ENCODE measurements at regions not wholly inside any gene's neighbourhood (a gene's known extent, or its start where the extent isn't known, plus 50 kb on each side); places are given as distances from the start of the nearest gene placed in this dataset.

GRCh38 chr5:116389601-116390000 is 185.0 kb downstream of the SEMA6A start:
- no peak for DNase-seq (ENCODE audit: low read depth, low spot score)

GRCh38 chr5:116388564-116389258 is 185.9 kb downstream of the SEMA6A start:
- DNase-seq (ENCODE audit: low read depth, low spot score) = peak; percentile 49

DNA sequence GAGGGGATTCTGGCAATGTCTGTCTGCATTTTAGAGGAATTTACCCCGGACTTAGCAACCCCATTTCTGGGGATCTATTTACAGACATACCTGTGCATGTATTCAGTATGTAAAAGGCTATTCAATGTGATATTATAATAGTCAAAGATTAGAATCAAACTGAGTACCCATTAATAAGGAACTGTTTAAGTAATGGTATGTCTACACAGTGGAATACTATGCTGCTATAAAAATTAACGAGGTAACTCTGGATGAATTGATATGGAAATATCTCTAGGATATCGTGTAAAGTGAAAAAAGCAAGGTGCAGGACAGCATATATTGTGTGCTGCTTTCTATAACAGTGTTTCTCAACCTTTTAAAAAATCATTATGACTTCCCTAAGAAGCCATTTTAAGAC is 186.9 kb downstream of the SEMA6A start:
- DNase-seq (ENCODE audit: low read depth, low spot score) = no peak

- DNase-seq (ENCODE audit: low read depth, low spot score) = no peak
Observed at GRCh38 chr5:116386633-116387032, 188.0 kb downstream of the SEMA6A start.

GRCh38 chr5:116382874-116383266 is 191.8 kb downstream of the SEMA6A start:
- DNase-seq (ENCODE audit: low read depth, low spot score) = no peak

GRCh38 chr5:116382032-116382873 is 192.4 kb downstream of the SEMA6A start:
- DNase-seq (ENCODE audit: low read depth, low spot score) = no peak

GRCh38 chr5:116381201-116381600 is 193.4 kb downstream of the SEMA6A start:
- DNase-seq (ENCODE audit: low read depth, low spot score) = no peak

DNA sequence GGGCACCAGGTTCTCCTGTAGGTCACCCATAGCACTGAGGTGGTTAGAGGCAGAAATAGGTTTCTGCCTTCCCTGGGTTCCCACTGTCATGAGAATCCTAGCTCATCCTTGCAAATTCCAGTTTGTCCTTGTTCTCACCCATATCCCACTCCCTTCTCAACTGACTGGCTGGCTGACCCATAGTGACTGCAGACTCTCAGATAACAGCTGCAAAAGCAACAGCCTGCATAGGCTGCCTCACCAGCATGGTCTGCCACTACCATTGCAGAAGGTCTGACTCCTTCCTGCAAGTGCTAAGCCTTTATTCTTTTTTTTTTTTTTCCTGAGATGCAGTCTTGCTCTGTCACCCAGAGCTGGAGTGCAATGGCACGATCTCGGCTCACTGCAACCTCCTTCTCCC is 194.0 kb downstream of the SEMA6A start:
- no peak for DNase-seq (ENCODE audit: low read depth, low spot score)

GRCh38 chr5:116379306-116379705 is 195.3 kb downstream of the SEMA6A start:
- DNase-seq (ENCODE audit: low read depth, low spot score) = no peak

- DNase-seq (ENCODE audit: low read depth, low spot score) = no peak
Observed at GRCh38 chr5:116378777-116379121, 195.9 kb downstream of the SEMA6A start.

DNA sequence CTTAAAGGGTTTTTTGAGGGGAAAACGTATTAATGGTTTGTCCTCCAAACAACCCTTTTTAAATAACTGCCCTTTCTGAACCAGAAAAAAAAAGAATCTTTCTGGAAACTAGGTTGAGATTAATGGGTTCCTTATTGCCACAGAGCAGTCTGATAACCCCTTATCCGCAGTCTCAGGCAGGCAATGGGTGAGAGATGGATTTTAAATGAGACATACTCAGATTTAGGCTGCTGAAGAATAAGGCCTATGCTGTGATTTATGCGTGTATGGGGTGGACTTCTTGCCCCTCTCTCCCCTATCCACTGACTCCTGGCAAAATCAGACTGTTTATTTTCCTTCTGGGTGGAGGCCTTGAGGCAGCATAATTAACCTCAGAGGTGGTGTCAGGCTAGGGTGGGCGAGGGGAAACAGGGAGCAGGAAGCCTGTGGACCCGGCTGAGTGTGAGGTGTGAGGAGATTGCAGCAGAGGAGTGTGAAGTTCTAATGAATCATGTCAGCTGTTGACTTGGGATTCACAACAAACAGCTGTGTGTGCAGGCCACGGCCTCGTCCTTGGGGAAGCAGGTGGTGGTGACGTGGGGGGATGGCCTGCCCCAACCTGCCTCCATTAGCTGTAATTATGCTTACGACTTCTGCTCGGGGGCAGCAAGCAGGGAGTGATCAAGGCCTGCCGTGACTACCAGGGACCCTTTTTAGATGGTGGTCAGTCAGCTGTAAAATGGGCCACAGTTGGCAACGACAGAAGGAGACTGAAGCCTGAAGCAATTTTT is 196.4 kb downstream of the SEMA6A start:
- DNase-seq (ENCODE audit: low read depth, low spot score) = peak; percentile 73

DNA sequence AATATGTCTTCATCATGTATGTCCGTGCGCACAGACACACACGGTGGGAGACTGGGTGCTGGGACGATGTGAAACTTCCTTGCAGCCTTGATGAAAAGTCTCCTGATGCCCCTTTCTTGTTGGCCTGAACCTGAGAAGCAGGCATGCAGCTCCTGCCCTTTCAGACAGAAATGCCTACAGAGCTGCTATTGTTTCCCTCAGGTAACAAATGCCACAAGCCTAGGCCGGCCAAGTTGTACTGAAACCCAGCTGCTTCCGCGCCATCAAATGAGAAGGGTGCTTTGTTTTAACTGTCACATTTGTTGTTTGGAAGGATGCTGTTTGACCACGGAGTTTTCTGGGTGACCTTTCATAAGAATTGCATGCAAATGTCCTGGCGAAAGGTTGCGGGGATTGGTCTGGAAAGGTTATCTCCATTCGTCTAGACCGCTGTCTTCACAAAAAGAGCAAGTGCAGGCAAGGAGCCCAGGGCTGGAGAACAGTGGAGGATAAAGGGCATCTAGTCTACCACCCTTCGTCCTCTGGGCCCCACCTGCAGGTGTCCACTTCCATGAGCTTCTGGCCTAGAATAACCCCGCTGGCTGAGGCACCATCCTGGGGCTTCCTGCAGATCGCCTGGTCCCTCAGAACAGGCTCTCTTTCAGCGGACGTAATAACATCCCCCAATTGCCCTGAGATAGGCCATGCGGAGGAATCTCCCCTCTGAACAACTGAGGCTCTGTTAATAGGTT is 197.2 kb downstream of the SEMA6A start:
- no peak for DNase-seq (ENCODE audit: low read depth, low spot score)

- DNase-seq (ENCODE audit: low read depth, low spot score) = no peak
Observed at GRCh38 chr5:116375926-116376325, 198.7 kb downstream of the SEMA6A start.

DNA sequence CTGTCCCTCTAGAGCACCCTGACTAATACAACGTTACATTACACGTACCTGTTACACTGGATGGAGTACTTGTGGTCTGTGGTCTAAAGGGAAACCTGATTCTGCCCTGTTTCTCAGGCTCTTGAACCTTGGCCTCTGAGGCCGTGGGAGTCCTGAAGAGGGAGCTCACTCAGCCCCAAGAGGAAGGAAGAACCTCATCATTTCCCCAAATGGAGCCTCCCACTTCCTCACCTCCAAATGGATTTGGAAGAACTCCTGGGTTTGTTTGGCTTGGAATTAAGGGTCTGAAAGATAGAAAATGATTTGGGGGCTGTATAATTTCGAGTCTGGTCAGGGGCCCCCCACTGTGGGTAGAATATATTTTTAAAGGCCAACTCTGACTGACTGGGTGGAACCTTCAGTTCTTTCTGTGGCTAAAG is 200.2 kb downstream of the SEMA6A start:
- no peak for DNase-seq (ENCODE audit: low read depth, low spot score)

GRCh38 chr5:116372931-116373597 is 201.6 kb downstream of the SEMA6A start:
- DNase-seq (ENCODE audit: low read depth, low spot score) = no peak

DNA sequence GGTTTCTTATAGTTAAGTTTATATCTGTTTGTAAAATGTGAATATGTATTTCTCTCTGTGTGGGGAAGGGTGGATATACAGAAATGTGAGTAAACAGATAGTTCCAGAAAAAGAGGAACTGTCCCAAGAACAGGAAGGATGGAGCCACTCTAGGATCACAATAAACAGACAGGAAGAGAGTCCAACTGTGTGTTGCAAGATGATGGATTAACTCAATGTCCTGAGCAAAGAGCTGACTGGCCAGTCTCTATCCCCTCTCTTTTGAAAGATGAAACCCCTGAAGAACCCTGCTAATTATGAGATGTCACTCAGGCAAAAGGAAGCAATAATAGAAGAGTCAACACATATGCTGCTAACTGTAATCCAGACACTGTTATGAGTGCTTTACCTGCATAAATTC is 202.7 kb downstream of the SEMA6A start:
- no peak for DNase-seq (ENCODE audit: low read depth, low spot score)

DNA sequence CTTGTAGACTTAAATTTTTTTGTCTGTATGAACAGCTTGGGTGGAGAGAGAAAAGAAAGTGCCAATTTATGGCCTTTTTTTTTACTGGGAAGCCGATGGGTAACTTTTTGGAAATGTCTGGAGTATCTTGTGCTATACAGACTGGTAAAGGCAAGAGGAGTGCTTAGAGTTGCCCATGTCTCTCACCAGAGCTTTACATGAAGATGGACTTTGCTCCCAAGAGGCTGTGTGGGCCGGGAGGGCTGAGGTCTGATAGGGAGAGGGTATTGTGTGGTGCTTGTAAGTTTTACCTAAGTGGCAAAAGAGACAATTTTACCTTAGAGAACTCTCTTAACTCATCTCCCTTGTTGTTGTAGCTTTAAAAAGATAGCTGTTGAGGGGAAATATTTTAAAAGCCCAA is 203.2 kb downstream of the SEMA6A start:
- no peak for DNase-seq (ENCODE audit: low read depth, low spot score)

DNA sequence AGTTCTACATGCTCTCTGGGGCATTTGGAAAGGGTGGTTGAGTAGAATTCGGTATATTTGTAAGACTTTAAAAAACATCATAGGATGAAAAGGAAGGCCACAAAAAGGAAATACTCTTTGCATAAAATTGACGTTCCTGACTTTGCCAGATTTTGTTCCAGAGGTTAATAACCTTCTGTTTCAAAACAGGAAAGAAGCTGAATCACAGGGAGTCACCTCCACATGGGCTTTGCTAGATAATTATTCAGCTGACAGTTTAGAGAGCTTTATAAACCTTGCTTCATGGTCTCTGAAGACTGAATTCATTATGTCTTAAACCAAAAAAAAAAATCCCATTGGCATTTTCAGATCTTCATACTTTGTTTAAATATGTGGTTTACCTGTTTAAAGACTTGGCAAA is 203.7 kb downstream of the SEMA6A start:
- no peak for DNase-seq (ENCODE audit: low read depth, low spot score)

DNA sequence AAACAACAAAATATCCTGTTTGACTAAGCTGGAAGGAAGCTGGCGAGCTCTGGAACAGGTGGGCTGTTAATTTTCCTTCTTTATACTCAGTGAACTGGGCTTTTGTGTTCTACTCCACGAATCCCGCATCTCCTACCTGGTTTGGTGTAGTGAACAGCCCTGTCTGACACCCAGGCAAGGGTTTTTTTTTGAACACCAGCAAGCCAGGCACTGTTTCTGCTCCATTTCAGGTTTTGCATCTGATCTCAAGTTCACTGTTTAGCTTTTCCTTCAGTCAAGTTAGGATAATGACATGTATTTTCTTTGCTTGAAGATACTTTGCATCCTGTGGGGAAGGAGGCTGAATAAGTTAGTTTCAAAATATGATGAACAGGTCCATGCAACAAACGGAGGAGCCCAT is 204.5 kb downstream of the SEMA6A start:
- DNase-seq (ENCODE audit: low read depth, low spot score) = no peak

GRCh38 chr5:116365006-116365496 is 209.6 kb downstream of the SEMA6A start:
- DNase-seq (ENCODE audit: low read depth, low spot score) = no peak

DNA sequence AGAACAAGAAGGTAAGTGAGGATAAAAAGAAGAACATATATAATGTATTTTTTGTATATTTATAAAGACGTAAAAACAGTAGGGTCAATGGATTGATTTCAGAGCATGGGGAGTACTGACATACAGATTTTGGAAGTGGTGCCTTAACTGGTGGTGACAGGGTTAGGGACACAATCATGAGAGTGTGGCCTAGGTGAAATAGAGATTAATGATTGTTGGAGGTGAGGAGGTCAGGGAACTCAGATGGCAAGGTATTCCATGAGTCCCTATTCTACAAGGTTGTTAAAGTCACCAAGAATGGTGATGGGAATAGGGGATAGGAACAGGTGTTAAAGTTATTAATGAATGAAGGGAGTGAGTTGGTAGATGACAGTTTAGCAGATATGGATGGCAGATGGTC is 210.8 kb downstream of the SEMA6A start:
- DNase-seq (ENCODE audit: low read depth, low spot score) = no peak

All from ELF-1 (cell line).